ENCODE measurements at regions not wholly inside any gene's neighbourhood (a gene's known extent, or its start where the extent isn't known, plus 50 kb on each side); places are given as distances from the start of the nearest gene placed in this dataset.

DNA sequence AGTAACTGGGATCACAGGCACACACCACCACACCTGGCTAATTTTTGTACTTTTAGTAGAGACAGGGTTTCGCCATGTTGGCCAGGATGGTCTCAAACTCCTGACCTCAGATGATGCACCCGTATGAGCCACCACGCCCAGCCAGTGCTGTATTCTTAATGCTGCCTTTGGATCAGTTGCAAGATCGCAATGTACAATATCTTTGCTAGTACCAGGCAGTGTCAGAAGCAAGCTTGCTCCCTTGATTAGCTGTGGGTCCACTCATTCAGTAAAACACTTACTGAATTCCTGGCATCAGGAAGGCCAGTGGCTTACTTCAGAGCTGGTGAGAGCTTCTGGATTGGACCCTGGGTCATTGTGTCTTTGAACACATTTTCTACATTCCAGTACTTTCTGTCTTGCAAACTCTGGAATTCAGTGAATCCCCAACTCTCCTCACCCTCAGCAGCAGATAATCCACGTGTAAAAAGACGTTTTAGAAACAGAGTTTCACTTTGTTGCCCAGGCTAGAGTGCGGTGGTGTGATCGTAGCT is 1183.7 kb downstream of the AACS start:
- TF ChIP-seq EP300 (IDR thresholded peaks at IDR 0.05), result no peak
- Histone ChIP-seq H3K9me3 (peaks cover 0 to 7% (median 0%) of the 10 kb centered on the region in 4 donors), H3K36me3 (no peaks in the 10 kb centered on the region), H3K27me3 (no peaks in the 10 kb centered on the region), H3K27ac (no peak overlapping the region), H3K4me1 (no peaks in the 10 kb centered on the region), H3K4me3 (no peak overlapping the region)
- WGBS, 5 donors, result 69 to 84% (median 79%) methylated on average over 5 to 8 of the region's 8 CpGs
- intact Hi-C loops (cut with DNase I; ENCODE audit: low total_unique reads), result no loop called here
- DNase-seq, result no peak

DNA sequence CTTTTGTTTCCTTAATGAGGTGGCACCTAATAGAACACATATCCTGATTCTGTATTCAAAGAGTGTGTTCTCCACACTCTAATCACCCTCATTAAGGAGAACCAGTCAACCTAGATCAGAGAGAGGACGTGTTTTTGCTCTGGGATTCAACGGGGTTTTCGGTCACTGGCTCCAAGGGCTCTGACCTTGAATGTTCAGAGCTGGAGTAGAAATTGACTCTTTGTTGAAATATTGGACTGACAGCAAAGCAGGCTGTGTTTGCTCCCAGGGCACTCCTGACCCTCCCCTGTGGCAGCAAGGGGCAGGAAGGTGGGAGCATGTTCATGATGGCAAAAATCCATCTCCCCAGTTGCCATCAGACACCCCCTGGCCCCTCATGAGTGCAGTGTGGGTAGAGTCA is 1193.0 kb downstream of the AACS start:
- Histone ChIP-seq H3K36me3 (no peaks in the 10 kb centered on the region), H3K9me3 (peaks cover 0 to 9% (median 0%) of the 10 kb centered on the region in 4 donors), H3K27me3 (no peaks in the 10 kb centered on the region), H3K4me1 (no peaks in the 10 kb centered on the region), H3K4me3 (no peak overlapping the region), H3K27ac (no peak overlapping the region)
- intact Hi-C loops (cut with DNase I; ENCODE audit: low total_unique reads), result no loop called here
- no peak for TF ChIP-seq EP300 (IDR thresholded peaks at IDR 0.05)
- TF ChIP-seq, protein P1, sequence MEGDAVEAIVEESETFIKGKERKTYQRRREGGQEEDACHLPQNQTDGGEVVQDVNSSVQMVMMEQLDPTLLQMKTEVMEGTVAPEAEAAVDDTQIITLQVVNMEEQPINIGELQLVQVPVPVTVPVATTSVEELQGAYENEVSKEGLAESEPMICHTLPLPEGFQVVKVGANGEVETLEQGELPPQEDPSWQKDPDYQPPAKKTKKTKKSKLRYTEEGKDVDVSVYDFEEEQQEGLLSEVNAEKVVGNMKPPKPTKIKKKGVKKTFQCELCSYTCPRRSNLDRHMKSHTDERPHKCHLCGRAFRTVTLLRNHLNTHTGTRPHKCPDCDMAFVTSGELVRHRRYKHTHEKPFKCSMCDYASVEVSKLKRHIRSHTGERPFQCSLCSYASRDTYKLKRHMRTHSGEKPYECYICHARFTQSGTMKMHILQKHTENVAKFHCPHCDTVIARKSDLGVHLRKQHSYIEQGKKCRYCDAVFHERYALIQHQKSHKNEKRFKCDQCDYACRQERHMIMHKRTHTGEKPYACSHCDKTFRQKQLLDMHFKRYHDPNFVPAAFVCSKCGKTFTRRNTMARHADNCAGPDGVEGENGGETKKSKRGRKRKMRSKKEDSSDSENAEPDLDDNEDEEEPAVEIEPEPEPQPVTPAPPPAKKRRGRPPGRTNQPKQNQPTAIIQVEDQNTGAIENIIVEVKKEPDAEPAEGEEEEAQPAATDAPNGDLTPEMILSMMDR (IDR thresholded peaks at IDR 0.05), result no peak
- no peak for TF ChIP-seq POLR2AphosphoS5 (IDR thresholded peaks at IDR 0.05)
- no peak for TF ChIP-seq POLR2A (IDR thresholded peaks at IDR 0.05)
- WGBS, 5 donors, result 69 to 94% (median 88%) methylated on average over 3 of the region's 3 CpGs
- no peak for DNase-seq

DNA sequence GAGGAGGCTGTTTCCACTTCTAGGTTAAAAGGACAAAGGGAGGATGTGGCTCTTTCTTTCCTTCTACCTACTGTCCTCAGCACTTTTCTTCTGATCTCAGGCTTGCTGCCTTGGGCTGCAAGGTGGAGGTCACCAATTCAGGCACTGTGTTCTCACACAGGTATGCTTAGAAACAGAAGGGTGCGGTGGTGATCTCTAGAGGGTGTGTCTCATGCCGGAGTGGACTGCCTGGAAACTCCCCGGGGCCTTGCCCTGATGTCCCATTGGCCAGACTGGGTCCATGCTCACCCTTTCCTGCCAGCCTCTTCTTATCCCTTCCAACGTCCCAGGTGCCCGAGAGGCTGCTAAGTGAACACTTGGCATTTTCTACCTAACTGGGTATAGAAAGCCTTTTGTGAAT is 1197.6 kb downstream of the AACS start:
- Histone ChIP-seq H3K36me3 (no peaks in the 10 kb centered on the region), H3K9me3 (peaks cover 0 to 6% (median 0%) of the 10 kb centered on the region in 4 donors), H3K4me3 (no peak overlapping the region), H3K27me3 (no peaks in the 10 kb centered on the region), H3K4me1 (no peaks in the 10 kb centered on the region), H3K27ac (no peak overlapping the region)
- intact Hi-C loops (cut with DNase I; ENCODE audit: low total_unique reads), result no loop called here
- TF ChIP-seq, protein P1 (IDR thresholded peaks at IDR 0.05), result no peak
- TF ChIP-seq POLR2AphosphoS5 (IDR thresholded peaks at IDR 0.05), result no peak
- TF ChIP-seq EP300 (IDR thresholded peaks at IDR 0.05), result no peak
- TF ChIP-seq POLR2A (IDR thresholded peaks at IDR 0.05), result no peak
- no peak for DNase-seq
- 70 to 85% (median 82%) methylated on average over 5 of the region's 5 CpGs for whole genome bisulfite sequencing, 5 donors

DNA sequence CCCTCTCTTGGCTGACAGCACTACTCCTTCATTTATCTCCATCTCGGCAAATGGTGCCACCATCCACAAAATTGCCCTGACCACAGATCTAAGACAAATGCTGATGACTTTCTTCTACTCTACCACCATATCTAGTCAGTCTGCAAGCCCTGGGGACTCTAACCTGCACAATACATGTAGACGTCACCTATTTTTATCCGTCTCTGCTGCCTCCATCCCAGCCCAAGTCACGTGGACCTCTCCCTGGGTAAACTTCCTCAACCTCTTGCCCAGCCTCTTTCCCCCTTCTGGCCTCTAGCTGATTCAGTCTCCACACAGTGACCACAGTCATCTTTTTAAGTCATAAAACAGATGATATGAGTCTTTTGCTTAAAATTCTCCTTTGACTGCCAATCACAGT is 1203.0 kb downstream of the AACS start:
- TF ChIP-seq, protein P1 (IDR thresholded peaks at IDR 0.05), result no peak
- TF ChIP-seq EP300 (IDR thresholded peaks at IDR 0.05) (no peak), POLR2AphosphoS5 (IDR thresholded peaks at IDR 0.05) (no peak), POLR2A (IDR thresholded peaks at IDR 0.05) (no peak)
- H3K27me3 ChIP-seq, result no peaks in the 10 kb centered on the region
- no peak for DNase-seq
- no peaks in the 10 kb centered on the region for H3K4me1 ChIP-seq
- H3K9me3 ChIP-seq, result no peaks in the 10 kb centered on the region
- H3K27ac ChIP-seq, result no peak overlapping the region
- intact Hi-C loops (cut with DNase I; ENCODE audit: low total_unique reads), result no loop called here
- H3K36me3 ChIP-seq, result no peaks in the 10 kb centered on the region
- WGBS, 5 donors, result 83 to 89% (median 87%) methylated on average over 4 of the region's 4 CpGs
- no peak overlapping the region for H3K4me3 ChIP-seq

DNA sequence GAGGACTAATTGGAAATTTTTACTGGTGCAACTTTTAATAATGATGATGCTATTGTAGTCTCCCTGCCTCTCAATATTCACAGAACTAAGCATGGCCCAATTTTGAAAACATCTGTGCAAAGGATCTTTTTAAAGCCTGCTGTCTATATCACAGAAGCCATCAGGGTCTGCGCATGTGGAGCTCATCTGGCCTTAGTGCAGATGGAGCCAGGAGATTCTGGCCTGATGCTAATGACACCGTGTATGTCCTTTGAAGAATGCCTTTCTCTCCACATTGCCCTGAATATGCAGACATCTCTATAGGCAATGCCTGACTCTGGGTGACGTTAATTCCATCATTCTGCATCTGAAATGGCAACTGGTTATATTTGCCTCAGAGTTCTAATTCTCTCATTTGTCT is 1205.9 kb downstream of the AACS start:
- H3K36me3 ChIP-seq, result no peaks in the 10 kb centered on the region
- H3K4me1 ChIP-seq, result no peaks in the 10 kb centered on the region
- intact Hi-C loops (cut with DNase I; ENCODE audit: low total_unique reads), result no loop called here
- H3K9me3 ChIP-seq, result no peaks in the 10 kb centered on the region
- TF ChIP-seq POLR2AphosphoS5 (IDR thresholded peaks at IDR 0.05) (no peak), POLR2A (IDR thresholded peaks at IDR 0.05) (no peak), EP300 (IDR thresholded peaks at IDR 0.05) (no peak)
- TF ChIP-seq, protein P1 (IDR thresholded peaks at IDR 0.05), result no peak
- 61 to 77% (median 72%) methylated on average over 3 of the region's 3 CpGs for WGBS, 5 donors
- no peaks in the 10 kb centered on the region for H3K27me3 ChIP-seq
- DNase-seq, result no peak
- H3K27ac ChIP-seq, result no peak overlapping the region
- no peak overlapping the region for H3K4me3 ChIP-seq

All from stomach (tissue), 8 donors.